ENCODE measurements at regions not wholly inside any gene's neighbourhood (a gene's known extent, or its start where the extent isn't known, plus 50 kb on each side); places are given as distances from the start of the nearest gene placed in this dataset.

- DNase-seq (ENCODE audit: low read depth, low spot score) (no peak), FAIRE-seq (no peak)
- no peak overlapping the region for H3K4me3 ChIP-seq (ENCODE audit: control insufficient read depth in 2 of 3, extremely low read depth in 1 of 3, insufficient read depth in 2 of 3, low read depth in 1 of 3, low read length in 3 of 3)
- no peaks in the 10 kb centered on the region for H3K36me3 ChIP-seq (ENCODE audit: control insufficient read depth in 2 of 2, extremely low read depth in 1 of 2, insufficient read depth in 2 of 2, low read length in 2 of 2)
- H4K20me1 ChIP-seq (ENCODE audit: control insufficient read depth, extremely low read depth, insufficient read depth, low read length), result no peaks in the 10 kb centered on the region
- H3K4me2 ChIP-seq (ENCODE audit: control insufficient read depth, extremely low read depth, insufficient read depth, low read depth, low read length), result no peak overlapping the region
- H3K79me2 ChIP-seq (ENCODE audit: control insufficient read depth, insufficient read depth, low read length), result no peaks in the 10 kb centered on the region
- TF ChIP-seq EZH2 (IDR thresholded peaks at IDR 0.05; ENCODE audit: low read length) (no peak), CTCF (optimal IDR thresholded peaks at IDR 0.05 in 1 of 3, IDR thresholded peaks at IDR 0.05 in 1 of 3, conservative IDR thresholded peaks at IDR 0.05 in 1 of 3; ENCODE audit: extremely low read depth in 1 of 3, insufficient read depth in 2 of 3, low read length in 3 of 3) (no peak)
- no peaks in the 10 kb centered on the region for H3K9me1 ChIP-seq (ENCODE audit: control insufficient read depth, extremely low read depth, insufficient read depth, low read length)
- H2AFZ ChIP-seq (ENCODE audit: control insufficient read depth, low read length), result no peak overlapping the region
- no peaks in the 10 kb centered on the region for H3K4me1 ChIP-seq (ENCODE audit: control insufficient read depth, extremely low read depth, insufficient read depth, low read length)
- H3K9me3 ChIP-seq (ENCODE audit: control insufficient read depth, low read depth, low read length), result no peaks in the 10 kb centered on the region
- dilution Hi-C loops (cut with MboI; ENCODE audit: extremely low pct_ligation_motif_present, low sequenced_read_pairs), result no loop called here
- no peaks in the 10 kb centered on the region for H3K27me3 ChIP-seq (ENCODE audit: control insufficient read depth, extremely low read depth, insufficient read depth, low read length)
- H3K9ac ChIP-seq (ENCODE audit: control insufficient read depth, extremely low read depth, insufficient read depth, low read length), result no peak overlapping the region
- H3K27ac ChIP-seq (ENCODE audit: control insufficient read depth, insufficient read depth, low read length), result no peak overlapping the region
Observed at GRCh38 chr11:26219183-26220117, 112.5 kb upstream of the ANO3 start.

GRCh38 chr11:26225646-26226045 is 106.3 kb upstream of the ANO3 start:
- Histone ChIP-seq H3K9me1 (ENCODE audit: control insufficient read depth, extremely low read depth, insufficient read depth, low read length) (no peaks in the 10 kb centered on the region), H4K20me1 (ENCODE audit: control insufficient read depth, extremely low read depth, insufficient read depth, low read length) (no peaks in the 10 kb centered on the region), H3K79me2 (ENCODE audit: control insufficient read depth, insufficient read depth, low read length) (no peaks in the 10 kb centered on the region), H3K27ac (ENCODE audit: control insufficient read depth, insufficient read depth, low read length) (no peak overlapping the region), H3K4me1 (ENCODE audit: control insufficient read depth, extremely low read depth, insufficient read depth, low read length) (peaks cover 30% of the 10 kb centered on the region), H3K4me3 (ENCODE audit: control insufficient read depth in 2 of 3, extremely low read depth in 1 of 3, insufficient read depth in 2 of 3, low read depth in 1 of 3, low read length in 3 of 3) (no peak overlapping the region), H2AFZ (ENCODE audit: control insufficient read depth, low read length) (no peak overlapping the region), H3K27me3 (ENCODE audit: control insufficient read depth, extremely low read depth, insufficient read depth, low read length) (no peaks in the 10 kb centered on the region), H3K9me3 (ENCODE audit: control insufficient read depth, low read depth, low read length) (no peaks in the 10 kb centered on the region), H3K36me3 (ENCODE audit: control insufficient read depth in 2 of 2, extremely low read depth in 1 of 2, insufficient read depth in 2 of 2, low read length in 2 of 2) (no peaks in the 10 kb centered on the region), H3K4me2 (ENCODE audit: control insufficient read depth, extremely low read depth, insufficient read depth, low read depth, low read length) (no peak overlapping the region), H3K9ac (ENCODE audit: control insufficient read depth, extremely low read depth, insufficient read depth, low read length) (no peak overlapping the region)
- FAIRE-seq (no peak), DNase-seq (ENCODE audit: low read depth, low spot score) (no peak)
- no peak for TF ChIP-seq EZH2 (IDR thresholded peaks at IDR 0.05; ENCODE audit: low read length)
- TF ChIP-seq CTCF (optimal IDR thresholded peaks at IDR 0.05 in 1 of 3, IDR thresholded peaks at IDR 0.05 in 1 of 3, conservative IDR thresholded peaks at IDR 0.05 in 1 of 3; ENCODE audit: extremely low read depth in 1 of 3, insufficient read depth in 2 of 3, low read length in 3 of 3), result no peak
- dilution Hi-C loops (cut with MboI; ENCODE audit: extremely low pct_ligation_motif_present, low sequenced_read_pairs), result no loop called here

All from keratinocyte (primary cell).